B cell (primary cell): ENCODE measurements at regions not wholly inside any gene's neighbourhood (a gene's known extent, or its start where the extent isn't known, plus 50 kb on each side); places are given as distances from the start of the nearest gene placed in this dataset.

ENCODE experiments used
- ATAC-seq: fragments of 200-7000 bp; cut with Tn5 transposase; one replicate; pipeline ENCODE4 v1.10.0; 2021; ENCODE audit warnings: low read depth, mild to moderate bottlenecking, moderate number of reproducible peaks, moderate library complexity
- CTCF ChIA-PET: fragments of 350-600 bp; sonication (Branson Sonifier 250); formaldehyde crosslinking; loops from one replicate; lab custom pipeline; 2021; ENCODE audit warnings: antibody characterized with exemption, inconsistent platforms; lab: Charles Lee
- POLR2A ChIA-PET: fragments of 350-600 bp; sonication (Branson Sonifier 250); formaldehyde crosslinking; loops from one replicate; lab custom pipeline; 2021; ENCODE audit warnings: antibody characterized with exemption; lab: Charles Lee
- DNase-seq: peaks from one replicate; pipeline ENCODE4 v3.0.0; 2013
- H2AFZ ChIP-seq: 2 replicates; pipeline ENCODE4 v1.6.1; 2012; ENCODE audit warnings: mild to moderate bottlenecking, low read depth, low read length; ENCODE audit not compliant: insufficient read depth, poor library complexity, severe bottlenecking
- H3K27ac ChIP-seq, 2 donors: 1 replicate in 1 of 2; 2 replicates in 1 of 2; pipeline ENCODE4 v1.5.1; 2012 to 2013; ENCODE audit warnings: low read length in 2 of 2, mild to moderate bottlenecking in 2 of 2, moderate library complexity in 1 of 2
- H3K27me3 ChIP-seq, 4 experiments: fragments of 200-600 bp in 1 of 4; sonication (generic) in 1 of 4; replicated peaks in 1 of 4; 1 replicate in 2 of 4; 2 replicates in 2 of 4; pipeline versions ENCODE4 v1.6.1 to v1.7.0; 2013 to 2016; ENCODE audit warnings: low read length in 3 of 4, mild to moderate bottlenecking in 2 of 4, mixed read lengths in 1 of 4, moderate library complexity in 1 of 4; ENCODE audit not compliant: insufficient read depth in 4 of 4, control insufficient read depth in 3 of 4; ENCODE audit errors: control extremely low read depth in 1 of 4
- H3K36me3 ChIP-seq, 2 experiments: replicated peaks in 1 of 2; 1 replicate in 1 of 2; 2 replicates in 1 of 2; pipeline versions ENCODE4 v1.6.1 to v1.7.1; 2013; ENCODE audit warnings: low read length in 1 of 2; ENCODE audit not compliant: insufficient read depth in 2 of 2, control insufficient read depth in 1 of 2; ENCODE audit errors: control extremely low read depth in 1 of 2, extremely low read depth in 1 of 2
- H3K4me1 ChIP-seq, 2 donors: fragments of 200-600 bp in 1 of 2; sonication (generic) in 1 of 2; 1 replicate in 1 of 2; 2 replicates in 1 of 2; pipeline versions ENCODE4 v1.5.1 to v1.6.1; 2013 to 2017; ENCODE audit warnings: low read length in 2 of 2; ENCODE audit not compliant: control insufficient read depth in 2 of 2, insufficient read depth in 2 of 2
- H3K4me2 ChIP-seq: replicated peaks from 2 replicates; pipeline ENCODE3; 2012; ENCODE audit warnings: mild to moderate bottlenecking, low read depth, low read length; ENCODE audit not compliant: poor library complexity, severe bottlenecking
- H3K4me3 ChIP-seq, 5 experiments: fragments of 200-600 bp in 1 of 5; sonication (generic) in 1 of 5; 1 replicate in 3 of 5; 2 replicates in 2 of 5; pipeline versions ENCODE4 v1.5.1 to v1.7.0; 2011 to 2016; ENCODE audit warnings: low read length in 4 of 5, mild to moderate bottlenecking in 4 of 5, low read depth in 2 of 5, control low read depth in 1 of 5, moderate library complexity in 1 of 5; ENCODE audit not compliant: insufficient read depth in 1 of 5; ENCODE audit errors: control extremely low read depth in 1 of 5, extremely low read depth in 1 of 5
- H3K79me2 ChIP-seq: fragments of 200-600 bp; sonication (generic); one replicate; pipeline ENCODE4 v1.6.0; 2016; ENCODE audit warnings: low read length; ENCODE audit not compliant: control insufficient read depth, insufficient read depth
- H3K9ac ChIP-seq: fragments of 200-600 bp; sonication (generic); 2 replicates; pipeline ENCODE4 v1.6.1; 2017; ENCODE audit warnings: mild to moderate bottlenecking, low read length, moderate library complexity
- H3K9me3 ChIP-seq, 3 donors: one replicate each; pipeline versions ENCODE4 v1.6.1 to v1.7.1; 2013; ENCODE audit warnings: low read length in 2 of 3; ENCODE audit not compliant: control insufficient read depth in 2 of 3, insufficient read depth in 1 of 3; ENCODE audit errors: control extremely low read depth in 1 of 3
- H4K20me1 ChIP-seq: 2 replicates; pipeline ENCODE4 v1.6.0; 2012; ENCODE audit warnings: mild to moderate bottlenecking, low read length; ENCODE audit not compliant: insufficient read depth, control insufficient read depth, poor library complexity, severe bottlenecking
- H3K27ac Mint-ChIP-seq: one replicate; pipeline ENCODE4 v1.8.0; 2021; ENCODE audit warnings: mixed read lengths
- H3K27me3 Mint-ChIP-seq: one replicate; pipeline ENCODE4 v1.8.0; 2021; ENCODE audit warnings: mixed read lengths
- H3K4me1 Mint-ChIP-seq: one replicate; pipeline ENCODE4 v1.8.0; 2021; ENCODE audit warnings: mixed read lengths
- H3K4me3 Mint-ChIP-seq: one replicate; pipeline ENCODE4 v1.8.0; 2021; ENCODE audit warnings: mixed read lengths
- H3K9me3 Mint-ChIP-seq: one replicate; pipeline ENCODE4 v1.8.0; 2022; ENCODE audit warnings: mixed read lengths; ENCODE audit not compliant: insufficient read depth
- EZH2 ChIP-seq: IDR thresholded peaks from 2 replicates; pipeline ENCODE4 v1.6.1; 2012; ENCODE audit warnings: borderline replicate concordance, low read depth, mild to moderate bottlenecking, moderate library complexity, low read length; ENCODE audit not compliant: insufficient read depth, poor library complexity, severe bottlenecking
- WGBS: methylation state at CpG from one replicate; pipeline ENCODE4 v1.1.5; 2013; ENCODE audit warnings: missing lambda C conversion rate; ENCODE audit not compliant: insufficient coverage; 5-methylcytosine and 5-hydroxymethylcytosine counted together
- intact Hi-C: fragments of 100-400 bp; cut with micrococcal nuclease; formaldehyde crosslinking; loops from one replicate; pipeline ENCODE4 v1.10.0; 2022
- TF ChIP-seq, protein P1 (sequence below): fragments of 200-600 bp; IDR thresholded peaks from one replicate; pipeline ENCODE4 v1.8.0; 2022; ENCODE audit warnings: antibody characterized with exemption, mild to moderate bottlenecking

DNA sequence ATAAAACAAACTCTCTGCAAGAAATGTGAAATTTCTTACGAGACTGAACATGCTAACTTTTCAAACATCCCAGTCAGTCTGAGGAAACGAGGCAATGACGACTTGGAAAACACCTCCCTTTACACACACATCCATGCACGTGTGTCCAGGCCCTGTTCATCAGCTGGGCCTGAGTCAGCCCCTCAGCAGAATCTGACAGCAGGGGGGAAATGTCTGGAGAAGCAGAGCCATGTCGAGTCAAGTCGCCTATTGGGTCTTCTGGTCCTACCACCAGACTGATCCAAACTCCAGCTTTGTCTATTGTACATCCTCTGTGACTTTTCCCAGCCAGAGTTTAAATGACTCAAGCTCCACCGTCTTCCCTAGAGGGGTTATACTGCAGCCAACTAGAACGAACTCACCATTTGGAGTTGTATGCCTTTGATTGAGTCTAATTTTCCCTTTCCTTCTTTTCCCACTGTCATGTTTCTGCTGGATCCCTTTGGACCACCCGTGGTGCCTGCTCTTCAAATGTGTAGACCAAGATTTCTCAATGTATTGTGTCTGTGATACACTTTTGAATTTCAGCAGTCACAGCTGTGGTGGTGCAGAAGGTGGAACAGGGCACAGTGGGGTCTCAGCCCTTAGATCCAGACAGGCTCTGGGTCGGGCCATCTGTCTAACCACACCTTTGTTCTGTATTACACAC lies 254.0 kb downstream of the CDC5L start:
- no peak overlapping the region for H3K27ac ChIP-seq
- no peak overlapping the region for H2AFZ ChIP-seq
- Mint-ChIP-seq H3K4me3 (no peak overlapping the region), H3K27ac (no peak overlapping the region), H3K27me3 (peaks cover 3% of the 10 kb centered on the region), H3K9me3 (no peaks in the 10 kb centered on the region), H3K4me1 (no peaks in the 10 kb centered on the region)
- 81% methylated on average over 7 of the region's 10 CpGs for WGBS
- H3K9ac ChIP-seq = no peak overlapping the region
- H3K79me2 ChIP-seq = no peaks in the 10 kb centered on the region
- H3K4me3 ChIP-seq = no peak overlapping the region
- H3K27me3 ChIP-seq = no peaks in the 10 kb centered on the region
- H3K4me1 ChIP-seq = no peaks in the 10 kb centered on the region
- ChIA-PET CTCF (interaction anchor here (0.8 to 3.1 kb wide), 2 partner anchors 14 to 19 kb away, joined by 3 to 8 read pairs; no protein-coding TSS in a partner anchor), POLR2A (no interaction called here)
- no peak for TF ChIP-seq EZH2
- TF ChIP-seq, protein P1, sequence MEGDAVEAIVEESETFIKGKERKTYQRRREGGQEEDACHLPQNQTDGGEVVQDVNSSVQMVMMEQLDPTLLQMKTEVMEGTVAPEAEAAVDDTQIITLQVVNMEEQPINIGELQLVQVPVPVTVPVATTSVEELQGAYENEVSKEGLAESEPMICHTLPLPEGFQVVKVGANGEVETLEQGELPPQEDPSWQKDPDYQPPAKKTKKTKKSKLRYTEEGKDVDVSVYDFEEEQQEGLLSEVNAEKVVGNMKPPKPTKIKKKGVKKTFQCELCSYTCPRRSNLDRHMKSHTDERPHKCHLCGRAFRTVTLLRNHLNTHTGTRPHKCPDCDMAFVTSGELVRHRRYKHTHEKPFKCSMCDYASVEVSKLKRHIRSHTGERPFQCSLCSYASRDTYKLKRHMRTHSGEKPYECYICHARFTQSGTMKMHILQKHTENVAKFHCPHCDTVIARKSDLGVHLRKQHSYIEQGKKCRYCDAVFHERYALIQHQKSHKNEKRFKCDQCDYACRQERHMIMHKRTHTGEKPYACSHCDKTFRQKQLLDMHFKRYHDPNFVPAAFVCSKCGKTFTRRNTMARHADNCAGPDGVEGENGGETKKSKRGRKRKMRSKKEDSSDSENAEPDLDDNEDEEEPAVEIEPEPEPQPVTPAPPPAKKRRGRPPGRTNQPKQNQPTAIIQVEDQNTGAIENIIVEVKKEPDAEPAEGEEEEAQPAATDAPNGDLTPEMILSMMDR = no peak
- DNase-seq = no peak
- no peak overlapping the region for H3K4me2 ChIP-seq
- no peak for ATAC-seq
- peaks cover 0 to 4% (median 2%) of the 10 kb centered on the region in 3 donors for H3K9me3 ChIP-seq
- intact Hi-C loops = no loop called here
- H3K36me3 ChIP-seq = no peaks in the 10 kb centered on the region
- H4K20me1 ChIP-seq = no peaks in the 10 kb centered on the region

DNA sequence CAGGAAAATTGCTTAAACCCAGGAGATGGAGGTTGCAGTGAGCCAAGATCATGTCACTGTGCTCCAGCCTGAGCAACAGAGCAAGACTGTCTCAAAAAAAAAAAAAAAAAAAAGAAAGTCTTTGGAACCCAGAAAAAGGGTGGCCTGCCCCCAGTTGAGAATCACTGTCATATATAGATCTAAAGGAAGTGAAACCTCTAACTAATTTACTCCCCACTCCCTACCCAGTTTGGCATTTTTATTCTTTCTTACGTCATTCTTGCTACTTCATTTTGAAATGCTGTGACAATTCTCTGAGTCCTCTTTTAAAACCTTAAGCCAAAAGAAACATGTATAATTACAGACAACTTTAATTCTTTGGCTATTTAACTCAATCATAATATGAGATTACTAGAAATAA lies 254.8 kb downstream of the CDC5L start:
- Histone ChIP-seq H3K79me2 (no peaks in the 10 kb centered on the region), H3K9me3 (peaks cover 0 to 2% (median 0%) of the 10 kb centered on the region in 3 donors), H3K4me2 (no peak overlapping the region), H3K4me3 (no peak overlapping the region), H3K27me3 (no peaks in the 10 kb centered on the region), H4K20me1 (no peaks in the 10 kb centered on the region), H3K36me3 (no peaks in the 10 kb centered on the region), H3K27ac (no peak overlapping the region), H3K9ac (no peak overlapping the region), H3K4me1 (no peaks in the 10 kb centered on the region), H2AFZ (no peak overlapping the region)
- ATAC-seq = no peak
- intact Hi-C loops = no loop called here
- no peak overlapping the region for H3K4me3 Mint-ChIP-seq
- no peak overlapping the region for H3K27ac Mint-ChIP-seq
- H3K27me3 Mint-ChIP-seq = peaks cover 5% of the 10 kb centered on the region
- CTCF ChIA-PET = interaction anchor here (0.8 to 3.1 kb wide), 2 partner anchors 13 to 20 kb away, joined by 3 to 8 read pairs; no protein-coding TSS in a partner anchor
- no peaks in the 10 kb centered on the region for H3K4me1 Mint-ChIP-seq
- H3K9me3 Mint-ChIP-seq = no peaks in the 10 kb centered on the region
- TF ChIP-seq EZH2 = no peak
- DNase-seq = no peak
- no CpG with 5 or more reads among the region's 1 CpG for WGBS
- POLR2A ChIA-PET = no interaction called here
